GM10248 (cell line): ENCODE measurements at regions not wholly inside any gene's neighbourhood (a gene's known extent, or its start where the extent isn't known, plus 50 kb on each side); places are given as distances from the start of the nearest gene placed in this dataset.

Experiments
- CTCF ChIA-PET: fragments of 300-600 bp; sonication (Branson Sonifier 250); formaldehyde crosslinking; extraction: SDS; loops from one replicate; lab custom pipeline; 2021; ENCODE audit warnings: antibody characterized with exemption; lab: Yijun Ruan, JAX
- POLR2A ChIA-PET: fragments of 350-650 bp; sonication (Branson Sonifier 250); formaldehyde crosslinking; extraction: SDS; loops from one replicate; lab custom pipeline; 2020; ENCODE audit warnings: antibody characterized with exemption; lab: Yijun Ruan, JAX
- DNase-seq: peaks from one replicate; pipeline ENCODE4 v3.0.0; 2012; ENCODE audit errors: extremely low spot score
- TF ChIP-seq, protein P1 (sequence below): IDR thresholded peaks from 2 replicates; pipeline ENCODE4 v1.5.1; 2012; ENCODE audit warnings: mild to moderate bottlenecking, low read depth; ENCODE audit errors: extremely low read depth, missing control alignments, control extremely low read depth

DNA sequence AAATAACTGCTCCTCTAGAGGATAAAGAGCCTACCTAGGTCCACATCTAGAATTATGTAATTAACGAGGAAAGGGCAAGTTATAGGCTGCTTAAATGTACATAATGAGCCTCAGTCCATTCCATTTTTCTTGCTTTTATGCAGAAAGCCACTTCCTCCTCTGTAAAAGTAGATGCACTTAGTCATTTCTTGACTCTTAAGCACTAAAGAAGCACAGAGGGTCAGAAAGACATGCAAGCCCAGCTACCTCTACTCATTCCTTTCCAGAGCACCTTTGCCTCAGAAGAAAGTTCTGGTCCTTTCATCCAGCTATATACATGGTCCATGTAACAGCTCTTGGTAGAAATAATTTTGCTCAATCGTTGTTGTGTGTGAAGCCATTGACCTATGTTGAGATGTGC is 308.0 kb upstream of the NREP start:
- POLR2A ChIA-PET, result no interaction called here
- TF ChIP-seq, protein P1, sequence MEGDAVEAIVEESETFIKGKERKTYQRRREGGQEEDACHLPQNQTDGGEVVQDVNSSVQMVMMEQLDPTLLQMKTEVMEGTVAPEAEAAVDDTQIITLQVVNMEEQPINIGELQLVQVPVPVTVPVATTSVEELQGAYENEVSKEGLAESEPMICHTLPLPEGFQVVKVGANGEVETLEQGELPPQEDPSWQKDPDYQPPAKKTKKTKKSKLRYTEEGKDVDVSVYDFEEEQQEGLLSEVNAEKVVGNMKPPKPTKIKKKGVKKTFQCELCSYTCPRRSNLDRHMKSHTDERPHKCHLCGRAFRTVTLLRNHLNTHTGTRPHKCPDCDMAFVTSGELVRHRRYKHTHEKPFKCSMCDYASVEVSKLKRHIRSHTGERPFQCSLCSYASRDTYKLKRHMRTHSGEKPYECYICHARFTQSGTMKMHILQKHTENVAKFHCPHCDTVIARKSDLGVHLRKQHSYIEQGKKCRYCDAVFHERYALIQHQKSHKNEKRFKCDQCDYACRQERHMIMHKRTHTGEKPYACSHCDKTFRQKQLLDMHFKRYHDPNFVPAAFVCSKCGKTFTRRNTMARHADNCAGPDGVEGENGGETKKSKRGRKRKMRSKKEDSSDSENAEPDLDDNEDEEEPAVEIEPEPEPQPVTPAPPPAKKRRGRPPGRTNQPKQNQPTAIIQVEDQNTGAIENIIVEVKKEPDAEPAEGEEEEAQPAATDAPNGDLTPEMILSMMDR, result no peak
- no peak for DNase-seq
- CTCF ChIA-PET, result interaction anchor here (1.0 kb wide), 2 partner anchors 12 to 21 kb away, joined by 3 read pairs; no protein-coding TSS in a partner anchor

DNA sequence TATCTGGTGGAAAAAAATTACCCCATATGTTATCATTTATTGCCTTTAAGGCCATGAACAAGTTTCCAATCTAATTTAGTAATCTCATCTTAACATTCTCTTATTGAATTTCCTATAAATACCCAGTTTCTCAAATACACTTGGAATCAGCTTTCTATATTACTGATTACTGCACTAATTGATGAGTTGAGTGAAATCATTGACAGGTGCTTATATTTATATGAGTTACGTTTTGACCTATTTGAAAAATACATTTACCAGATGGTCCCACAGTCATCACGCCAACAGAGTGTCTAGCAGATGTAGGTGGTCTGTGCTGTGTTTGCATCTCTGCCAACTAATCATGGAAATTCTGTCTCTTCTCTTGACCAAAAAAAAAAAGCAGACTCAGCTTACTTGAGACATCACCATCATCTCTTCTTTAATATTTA is 307.3 kb upstream of the NREP start:
- TF ChIP-seq, protein P1, result no peak
- DNase-seq, result no peak
- ChIA-PET POLR2A (no interaction called here), CTCF (no interaction called here)

DNA sequence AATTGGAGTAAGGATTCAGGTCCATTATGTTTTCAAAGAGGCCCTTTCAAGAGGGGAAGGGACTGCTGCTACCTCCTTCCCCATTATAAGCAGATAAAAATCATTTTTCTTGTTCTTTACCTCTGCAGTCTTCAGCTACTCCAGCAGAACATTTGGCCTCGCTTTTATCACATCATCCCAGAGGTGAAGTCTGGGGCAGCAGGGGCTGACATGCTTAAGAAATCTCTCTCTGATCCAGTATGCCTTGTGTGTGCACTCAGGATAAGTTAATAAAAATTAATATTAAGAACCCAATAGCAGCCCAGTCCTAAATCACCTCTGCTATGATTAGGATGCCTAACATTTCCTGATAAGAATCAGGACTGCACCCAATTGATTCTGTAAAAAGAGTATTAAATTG is 306.9 kb upstream of the NREP start:
- POLR2A ChIA-PET, result no interaction called here
- TF ChIP-seq, protein P1, result no peak
- CTCF ChIA-PET, result no interaction called here
- DNase-seq, result no peak

DNA sequence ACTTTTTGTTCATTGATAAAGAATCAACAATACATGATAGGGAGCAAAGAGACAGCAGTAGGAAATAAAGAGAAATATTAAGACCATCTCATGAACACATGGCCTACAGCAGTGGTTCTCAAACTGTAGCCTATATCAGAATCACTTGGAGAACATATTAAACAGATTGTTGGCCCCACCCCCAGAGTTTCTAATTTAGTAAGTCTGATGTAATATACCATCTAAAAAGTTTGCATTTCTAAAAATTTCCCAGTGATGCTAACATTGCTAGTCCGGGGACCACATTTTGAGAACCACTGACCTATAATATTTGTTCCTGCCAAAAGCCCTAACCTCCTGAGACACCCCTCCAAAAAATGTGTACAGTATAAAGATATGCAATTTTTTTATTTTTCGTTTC is 306.2 kb upstream of the NREP start:
- TF ChIP-seq, protein P1, result no peak
- CTCF ChIA-PET, result no interaction called here
- POLR2A ChIA-PET, result no interaction called here
- no peak for DNase-seq

DNA sequence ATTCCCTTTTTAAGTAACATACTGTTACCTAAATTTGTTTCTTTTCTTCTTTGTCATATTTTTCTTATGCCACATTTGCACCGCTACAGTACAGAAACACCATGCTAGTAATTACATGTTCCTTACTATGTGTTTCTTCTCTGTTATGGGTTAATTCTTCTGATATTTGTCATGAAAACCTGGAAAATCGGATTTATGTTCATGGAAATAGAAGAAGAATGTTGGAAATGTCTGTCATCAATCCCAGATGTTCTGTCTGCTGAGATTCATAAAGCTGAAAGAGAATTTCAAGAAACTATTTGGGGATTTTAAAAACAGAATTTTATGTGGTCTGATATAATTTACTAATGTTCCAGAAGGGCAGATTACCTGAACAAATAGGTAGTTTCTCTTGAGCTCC is 305.2 kb upstream of the NREP start:
- ChIA-PET CTCF (no interaction called here), POLR2A (no interaction called here)
- DNase-seq, result no peak
- TF ChIP-seq, protein P1, result no peak

DNA sequence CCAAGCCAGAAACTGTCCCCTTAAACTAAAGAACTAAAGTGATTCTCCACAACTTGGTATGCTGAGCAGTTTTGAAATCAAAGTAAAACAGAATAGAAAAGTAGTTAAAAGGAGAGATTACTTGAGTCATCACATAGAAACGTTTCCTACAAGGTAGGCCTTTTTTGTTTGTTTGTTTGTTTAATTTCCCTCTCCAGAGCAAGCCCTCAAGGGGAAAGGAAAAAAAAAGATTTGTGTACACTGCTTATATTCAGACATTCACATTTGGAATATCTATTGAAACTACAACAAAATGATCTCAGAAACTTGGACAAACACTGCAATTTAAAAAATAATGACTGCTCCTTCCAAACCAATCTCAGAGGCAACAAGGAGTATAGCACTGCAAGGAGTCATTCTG is 304.7 kb upstream of the NREP start:
- TF ChIP-seq, protein P1, result no peak
- DNase-seq, result no peak
- CTCF ChIA-PET, result no interaction called here
- POLR2A ChIA-PET, result no interaction called here

DNA sequence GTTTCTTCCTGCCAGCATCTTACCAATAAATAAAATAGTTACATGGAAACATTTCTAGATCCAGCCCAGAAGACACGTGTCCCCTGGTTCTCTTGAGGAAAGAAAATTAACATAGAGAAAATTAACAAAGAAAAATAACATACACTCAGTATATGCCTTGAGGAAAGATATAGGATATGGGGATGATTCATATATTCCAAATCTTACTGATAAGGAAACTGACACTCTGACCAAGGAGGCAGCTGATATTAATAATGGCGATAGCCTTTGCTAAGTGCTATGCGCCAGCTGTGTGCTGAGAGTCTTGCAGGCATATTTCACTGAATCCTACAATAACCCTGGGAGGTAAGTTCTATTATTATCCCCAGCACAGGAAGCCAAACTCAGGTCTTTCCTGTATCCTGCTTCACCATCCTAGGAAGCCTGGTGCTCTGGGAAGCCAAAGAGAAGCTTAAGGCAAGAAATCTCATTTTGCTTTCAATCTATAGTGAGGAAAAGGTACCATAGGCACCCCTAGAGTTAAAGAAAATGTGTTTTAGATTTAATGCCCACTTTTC is 302.7 kb upstream of the NREP start:
- no peak for DNase-seq
- CTCF ChIA-PET, result interaction anchor here (1.3 kb wide), 1 partner anchor 15 kb away, joined by 3 read pairs; no protein-coding TSS in a partner anchor
- POLR2A ChIA-PET, result no interaction called here
- TF ChIP-seq, protein P1, result no peak
